ENCODE measurements at regions not wholly inside any gene's neighbourhood (a gene's known extent, or its start where the extent isn't known, plus 50 kb on each side); places are given as distances from the start of the nearest gene placed in this dataset.
"Not testable (repeated sequence)": the region's sequence is repeated elsewhere in the genome, so short reads cannot be mapped to it uniquely, and the experiment has no call there.

GRCh38 chr6:80637312-80637711 lies 530.8 kb downstream of the BCKDHB start:
- no peak for DNase-seq (ENCODE audit: low read depth)

GRCh38 chr6:80636689-80637088 lies 530.2 kb downstream of the BCKDHB start:
- DNase-seq (ENCODE audit: low read depth), result no peak

GRCh38 chr6:80633412-80633811 lies 526.9 kb downstream of the BCKDHB start:
- DNase-seq (ENCODE audit: low read depth), result no peak

GRCh38 chr6:80625405-80625804 lies 518.9 kb downstream of the BCKDHB start:
- no peak for DNase-seq (ENCODE audit: low read depth)

- no peak for DNase-seq (ENCODE audit: low read depth)
Observed at GRCh38 chr6:80623066-80623815, 516.8 kb downstream of the BCKDHB start.

GRCh38 chr6:80622641-80623040 lies 516.2 kb downstream of the BCKDHB start:
- no peak for DNase-seq (ENCODE audit: low read depth)

- no peak for DNase-seq (ENCODE audit: low read depth)
Observed at GRCh38 chr6:80618953-80619352, 512.5 kb downstream of the BCKDHB start.

GRCh38 chr6:80610846-80611245 lies 504.4 kb downstream of the BCKDHB start:
- DNase-seq (ENCODE audit: low read depth), result no peak

GRCh38 chr6:80608881-80609280 lies 502.4 kb downstream of the BCKDHB start:
- DNase-seq (ENCODE audit: low read depth), result no peak

- no peak for DNase-seq (ENCODE audit: low read depth)
Observed at GRCh38 chr6:80607811-80608391, 501.4 kb downstream of the BCKDHB start.

- no peak for DNase-seq (ENCODE audit: low read depth)
Observed at GRCh38 chr6:80605165-80605989, 498.9 kb downstream of the BCKDHB start.

- DNase-seq (ENCODE audit: low read depth), result no peak
Observed at GRCh38 chr6:80603679-80604078, 497.2 kb downstream of the BCKDHB start.

GRCh38 chr6:80594461-80594860 lies 488.0 kb downstream of the BCKDHB start:
- DNase-seq (ENCODE audit: low read depth), result no peak

- no peak for DNase-seq (ENCODE audit: low read depth)
Observed at GRCh38 chr6:80592436-80592835, 486.0 kb downstream of the BCKDHB start.

GRCh38 chr6:80586242-80586641 lies 479.8 kb downstream of the BCKDHB start:
- DNase-seq (ENCODE audit: low read depth), result no peak

- DNase-seq (ENCODE audit: low read depth), result no peak
Observed at GRCh38 chr6:80579391-80580023, 473.0 kb downstream of the BCKDHB start.

GRCh38 chr6:80573320-80573719 lies 466.8 kb downstream of the BCKDHB start:
- DNase-seq (ENCODE audit: low read depth), result not testable (repeated sequence)

- DNase-seq (ENCODE audit: low read depth), result no peak
Observed at GRCh38 chr6:80566361-80566760, 459.9 kb downstream of the BCKDHB start.

- no peak for DNase-seq (ENCODE audit: low read depth)
Observed at GRCh38 chr6:80553071-80553740, 446.7 kb downstream of the BCKDHB start.

- no peak for DNase-seq (ENCODE audit: low read depth)
Observed at GRCh38 chr6:80550748-80551147, 444.3 kb downstream of the BCKDHB start.

GRCh38 chr6:80550281-80550680 lies 443.8 kb downstream of the BCKDHB start:
- DNase-seq (ENCODE audit: low read depth), result no peak

- no peak for DNase-seq (ENCODE audit: low read depth)
Observed at GRCh38 chr6:80548532-80548931, 442.1 kb downstream of the BCKDHB start.

Data from stimulated activated CD8-positive, alpha-beta memory T cell treated with anti-CD3 and anti-CD28 coated beads, Interleukin-12 subunit alpha, Interleukin-12 subunit beta, amount 100 ng/mL, for 4 hours (primary cell).